ENCODE measurements at regions not wholly inside any gene's neighbourhood (a gene's known extent, or its start where the extent isn't known, plus 50 kb on each side); places are given as distances from the start of the nearest gene placed in this dataset.

- no peaks in the 10 kb centered on the region for H3K79me1 ChIP-seq (ENCODE audit: low read depth in 1 of 2, low read length in 2 of 2)
- no peak overlapping the region for H3K4ac ChIP-seq (ENCODE audit: low read depth, low read length)
- no peak overlapping the region for H2AFZ ChIP-seq (replicated peaks; ENCODE audit: low read length, poor library complexity)
- DNase-seq (no peak), ATAC-seq (ENCODE audit: low read depth) (peak; percentile 40)
- ChIA-PET POLR2A (ENCODE audit: unreplicated experiment) (no interaction called here), CTCF (interaction anchor here (1.1 kb wide), 1 partner anchor 115 kb away, joined by 3 read pairs; no protein-coding TSS in a partner anchor)
- no peak overlapping the region for H3K18ac ChIP-seq (ENCODE audit: low read depth, low read length)
- no peak for TF ChIP-seq CTCF (conservative IDR thresholded peaks at IDR 0.05; ENCODE audit: low read depth, low read length)
- no peak for TF ChIP-seq MAZ (IDR thresholded peaks at IDR 0.05; ENCODE audit: borderline replicate concordance, low read depth, low read length)
- in situ Hi-C loops (cut with MboI; ENCODE audit: low sequenced_read_pairs), result no loop called here
- no peaks in the 10 kb centered on the region for H3K9me1 ChIP-seq (ENCODE audit: insufficient read depth, low read length)
- H3K9me3 ChIP-seq (ENCODE audit: control insufficient read depth, insufficient read depth, low read length), result peaks cover 2% of the 10 kb centered on the region; the same call in 1 of the 2 replicates
- H2BK15ac ChIP-seq (ENCODE audit: low read depth, low read length), result no peak overlapping the region
- H3K56ac ChIP-seq (ENCODE audit: extremely low read depth, insufficient read depth, low read length), result no peak overlapping the region
- dilution Hi-C loops (cut with HindIII; ENCODE audit: low sequenced_read_pairs, unreplicated experiment), result no loop called here
- H4K8ac ChIP-seq (ENCODE audit: low read depth in 2 of 2, low read length in 2 of 2), result no peak overlapping the region
- no peak overlapping the region for H2AK5ac ChIP-seq (ENCODE audit: low read depth, low read length)
- H3K36me3 ChIP-seq (ENCODE audit: control insufficient read depth, insufficient read depth, low read length), result no peaks in the 10 kb centered on the region
- H2BK120ac ChIP-seq (ENCODE audit: low read depth, low read length), result no peak overlapping the region
- no peak overlapping the region for H3K27ac ChIP-seq (ENCODE audit: insufficient read depth, low read length)
- H2AK9ac ChIP-seq (replicated peaks; ENCODE audit: low read depth, low read length, poor library complexity), result no peak overlapping the region
- H3K23ac ChIP-seq (ENCODE audit: low read depth, low read length), result no peak overlapping the region
- H4K20me1 ChIP-seq (ENCODE audit: insufficient read depth, low read length), result no peaks in the 10 kb centered on the region
- H3K14ac ChIP-seq (replicated peaks; ENCODE audit: low read depth, low read length), result no peak overlapping the region
- BruUV-seq (replicated peaks), result no TSS peak
- no peak overlapping the region for H4K91ac ChIP-seq (ENCODE audit: insufficient read depth, low read depth, low read length)
- intact Hi-C loops (cut with micrococcal nuclease), result loop anchor here (5.0 kb wide), 1 partner anchor 394 kb away; no protein-coding TSS in a partner anchor
- no peak overlapping the region for H2BK20ac ChIP-seq (ENCODE audit: low read depth, low read length)
- no peak overlapping the region for H3K9ac ChIP-seq (ENCODE audit: low read depth, low read length)
- H2BK5ac ChIP-seq (ENCODE audit: low read depth, low read length, poor library complexity, severe bottlenecking), result no peak overlapping the region
- H3K4me1 ChIP-seq (ENCODE audit: control insufficient read depth, insufficient read depth, low read length), result no peaks in the 10 kb centered on the region
- 20% methylated on average over 1 of the region's 10 CpGs; no CpG with 5 or more reads in 1 of the 2 experiments for WGBS, 2 experiments (ENCODE audit: extremely low coverage in 2 of 2, insufficient read length in 1 of 2)
- no peak overlapping the region for H4K5ac ChIP-seq (ENCODE audit: low read depth, low read length)
- H3K27me3 ChIP-seq (ENCODE audit: control insufficient read depth, insufficient read depth, low read length), result no peaks in the 10 kb centered on the region
- H3K4me2 ChIP-seq (ENCODE audit: low read depth, low read length), result peak overlapping the region; percentile 26; the same call in 1 of the 2 replicates
- H3K4me3 ChIP-seq (ENCODE audit: insufficient read depth, low read depth, low read length), result no peak overlapping the region
Observed at GRCh38 chr6:10033223-10033829, 381.5 kb downstream of the TFAP2A start.
